ENCODE measurements at regions not wholly inside any gene's neighbourhood (a gene's known extent, or its start where the extent isn't known, plus 50 kb on each side); places are given as distances from the start of the nearest gene placed in this dataset.

GRCh38 chr7:96532428-96532935, 177.2 kb downstream of the SEM1 start:
- TF ChIP-seq, protein P1, sequence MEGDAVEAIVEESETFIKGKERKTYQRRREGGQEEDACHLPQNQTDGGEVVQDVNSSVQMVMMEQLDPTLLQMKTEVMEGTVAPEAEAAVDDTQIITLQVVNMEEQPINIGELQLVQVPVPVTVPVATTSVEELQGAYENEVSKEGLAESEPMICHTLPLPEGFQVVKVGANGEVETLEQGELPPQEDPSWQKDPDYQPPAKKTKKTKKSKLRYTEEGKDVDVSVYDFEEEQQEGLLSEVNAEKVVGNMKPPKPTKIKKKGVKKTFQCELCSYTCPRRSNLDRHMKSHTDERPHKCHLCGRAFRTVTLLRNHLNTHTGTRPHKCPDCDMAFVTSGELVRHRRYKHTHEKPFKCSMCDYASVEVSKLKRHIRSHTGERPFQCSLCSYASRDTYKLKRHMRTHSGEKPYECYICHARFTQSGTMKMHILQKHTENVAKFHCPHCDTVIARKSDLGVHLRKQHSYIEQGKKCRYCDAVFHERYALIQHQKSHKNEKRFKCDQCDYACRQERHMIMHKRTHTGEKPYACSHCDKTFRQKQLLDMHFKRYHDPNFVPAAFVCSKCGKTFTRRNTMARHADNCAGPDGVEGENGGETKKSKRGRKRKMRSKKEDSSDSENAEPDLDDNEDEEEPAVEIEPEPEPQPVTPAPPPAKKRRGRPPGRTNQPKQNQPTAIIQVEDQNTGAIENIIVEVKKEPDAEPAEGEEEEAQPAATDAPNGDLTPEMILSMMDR (conservative IDR thresholded peaks at IDR 0.05 in 1 of 2, IDR thresholded peaks at IDR 0.05 in 1 of 2; ENCODE audit: low read depth in 1 of 2, low read length in 2 of 2), result no peak
- TF ChIP-seq EZH2 (IDR thresholded peaks at IDR 0.05; ENCODE audit: low read length, missing control alignments), result no peak

Data from fibroblast of lung (primary cell).